Prostate gland (tissue), 2 donors: ENCODE measurements at regions not wholly inside any gene's neighbourhood (a gene's known extent, or its start where the extent isn't known, plus 50 kb on each side); places are given as distances from the start of the nearest gene placed in this dataset.

Experiments
- POLR2A ChIP-seq: fragments of 450-650 bp; IDR thresholded peaks from one replicate; pipeline ENCODE4 v1.6.1; 2016; ENCODE audit warnings: antibody characterized with exemption, mild to moderate bottlenecking
- TF ChIP-seq, protein P1 (sequence below), 4 experiments: fragments of 200-600 bp in 2 of 4; fragments of 450-650 bp in 2 of 4; sonication (generic) in 2 of 4; IDR thresholded peaks; 1 replicate in 3 of 4; 2 replicates in 1 of 4; pipeline ENCODE4 v1.5.1; 2016 to 2019; ENCODE audit warnings: antibody characterized with exemption in 4 of 4, mild to moderate bottlenecking in 2 of 4, moderate library complexity in 2 of 4

DNA sequence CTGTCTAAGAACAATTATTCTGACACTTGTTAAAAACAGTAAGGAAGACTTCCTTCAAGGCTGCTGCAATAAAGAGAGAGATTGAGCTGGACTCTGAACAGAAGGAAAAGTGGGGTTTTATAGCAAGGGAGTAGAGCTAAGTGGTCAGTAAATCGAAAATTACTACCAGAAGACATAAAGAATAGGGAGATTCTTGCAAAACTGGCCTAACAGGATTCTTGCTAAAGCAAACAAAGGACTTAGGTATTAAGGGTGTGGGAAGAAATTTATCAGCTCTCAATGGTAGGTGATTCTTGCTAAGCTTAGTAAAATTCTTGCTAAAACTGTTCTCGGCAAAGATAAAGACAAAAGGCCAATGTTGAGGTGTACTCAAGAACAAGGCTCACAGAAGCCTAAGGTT is 300.5 kb downstream of the SLCO4C1 start:
- TF ChIP-seq, protein P1, sequence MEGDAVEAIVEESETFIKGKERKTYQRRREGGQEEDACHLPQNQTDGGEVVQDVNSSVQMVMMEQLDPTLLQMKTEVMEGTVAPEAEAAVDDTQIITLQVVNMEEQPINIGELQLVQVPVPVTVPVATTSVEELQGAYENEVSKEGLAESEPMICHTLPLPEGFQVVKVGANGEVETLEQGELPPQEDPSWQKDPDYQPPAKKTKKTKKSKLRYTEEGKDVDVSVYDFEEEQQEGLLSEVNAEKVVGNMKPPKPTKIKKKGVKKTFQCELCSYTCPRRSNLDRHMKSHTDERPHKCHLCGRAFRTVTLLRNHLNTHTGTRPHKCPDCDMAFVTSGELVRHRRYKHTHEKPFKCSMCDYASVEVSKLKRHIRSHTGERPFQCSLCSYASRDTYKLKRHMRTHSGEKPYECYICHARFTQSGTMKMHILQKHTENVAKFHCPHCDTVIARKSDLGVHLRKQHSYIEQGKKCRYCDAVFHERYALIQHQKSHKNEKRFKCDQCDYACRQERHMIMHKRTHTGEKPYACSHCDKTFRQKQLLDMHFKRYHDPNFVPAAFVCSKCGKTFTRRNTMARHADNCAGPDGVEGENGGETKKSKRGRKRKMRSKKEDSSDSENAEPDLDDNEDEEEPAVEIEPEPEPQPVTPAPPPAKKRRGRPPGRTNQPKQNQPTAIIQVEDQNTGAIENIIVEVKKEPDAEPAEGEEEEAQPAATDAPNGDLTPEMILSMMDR (IDR thresholded peaks at IDR 0.05) = no peak
- TF ChIP-seq POLR2A = no peak
